K562 (cell line): ENCODE measurements at regions not wholly inside any gene's neighbourhood (a gene's known extent, or its start where the extent isn't known, plus 50 kb on each side); places are given as distances from the start of the nearest gene placed in this dataset.

Experiments
- DPF2 ChIP-seq: fragments of 450-650 bp; IDR thresholded peaks from 2 replicates; pipeline ENCODE4 v1.6.1; 2016
- FOXP1 ChIP-seq: sonication (generic); formaldehyde crosslinking; IDR thresholded peaks from 2 replicates; pipeline ENCODE4 v1.8.0; 2022; ENCODE audit warnings: mild to moderate bottlenecking, missing genetic modification reagents
- POLR2AphosphoS5 ChIP-seq: IDR thresholded peaks from 2 replicates; pipeline ENCODE4 v1.6.1; 2011; ENCODE audit warnings: mild to moderate bottlenecking, low read depth, low read length, moderate library complexity; ENCODE audit not compliant: control insufficient read depth, insufficient read depth
- TF ChIP-seq, protein P1 (sequence below), 2 experiments: fragments of 450-650 bp in 1 of 2; IDR thresholded peaks; 2 replicates each; pipeline ENCODE4 v1.6.1; 2011 to 2017; ENCODE audit warnings: low read depth in 2 of 2, antibody characterized with exemption in 1 of 2, borderline replicate concordance in 1 of 2, low read length in 1 of 2, mild to moderate bottlenecking in 1 of 2, mixed read lengths in 1 of 2; ENCODE audit not compliant: control insufficient read depth in 1 of 2
- TF ChIP-seq, protein P2 (sequence below): sonication (generic); formaldehyde crosslinking; IDR thresholded peaks from 2 replicates; pipeline ENCODE4 v1.8.0; 2022; ENCODE audit warnings: missing genetic modification reagents, mild to moderate bottlenecking, borderline replicate concordance

DNA sequence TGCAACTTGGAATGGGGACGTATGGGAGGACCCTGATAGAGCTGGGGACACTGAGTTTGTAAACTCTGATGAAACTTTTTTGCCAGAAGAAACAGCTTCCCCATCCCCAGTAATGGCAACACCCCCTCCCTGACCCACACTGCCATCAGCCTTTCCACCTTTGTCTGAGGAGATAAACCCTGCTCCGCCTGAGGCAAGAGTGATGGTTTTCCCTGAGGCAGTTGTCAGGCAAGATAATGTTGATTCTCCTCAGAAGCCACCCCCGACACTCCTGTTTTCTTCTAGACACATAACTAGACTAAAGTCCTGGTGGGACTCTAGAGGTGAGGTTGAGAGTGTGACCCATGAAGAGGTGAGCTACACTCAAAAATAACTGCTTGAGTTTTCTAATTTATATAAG, 71.9 kb upstream of the STK26 start:
- TF ChIP-seq, protein P1, sequence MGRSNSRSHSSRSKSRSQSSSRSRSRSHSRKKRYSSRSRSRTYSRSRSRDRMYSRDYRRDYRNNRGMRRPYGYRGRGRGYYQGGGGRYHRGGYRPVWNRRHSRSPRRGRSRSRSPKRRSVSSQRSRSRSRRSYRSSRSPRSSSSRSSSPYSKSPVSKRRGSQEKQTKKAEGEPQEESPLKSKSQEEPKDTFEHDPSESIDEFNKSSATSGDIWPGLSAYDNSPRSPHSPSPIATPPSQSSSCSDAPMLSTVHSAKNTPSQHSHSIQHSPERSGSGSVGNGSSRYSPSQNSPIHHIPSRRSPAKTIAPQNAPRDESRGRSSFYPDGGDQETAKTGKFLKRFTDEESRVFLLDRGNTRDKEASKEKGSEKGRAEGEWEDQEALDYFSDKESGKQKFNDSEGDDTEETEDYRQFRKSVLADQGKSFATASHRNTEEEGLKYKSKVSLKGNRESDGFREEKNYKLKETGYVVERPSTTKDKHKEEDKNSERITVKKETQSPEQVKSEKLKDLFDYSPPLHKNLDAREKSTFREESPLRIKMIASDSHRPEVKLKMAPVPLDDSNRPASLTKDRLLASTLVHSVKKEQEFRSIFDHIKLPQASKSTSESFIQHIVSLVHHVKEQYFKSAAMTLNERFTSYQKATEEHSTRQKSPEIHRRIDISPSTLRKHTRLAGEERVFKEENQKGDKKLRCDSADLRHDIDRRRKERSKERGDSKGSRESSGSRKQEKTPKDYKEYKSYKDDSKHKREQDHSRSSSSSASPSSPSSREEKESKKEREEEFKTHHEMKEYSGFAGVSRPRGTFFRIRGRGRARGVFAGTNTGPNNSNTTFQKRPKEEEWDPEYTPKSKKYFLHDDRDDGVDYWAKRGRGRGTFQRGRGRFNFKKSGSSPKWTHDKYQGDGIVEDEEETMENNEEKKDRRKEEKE (IDR thresholded peaks at IDR 0.05; ENCODE audit: borderline replicate concordance in 1 of 2, control insufficient read depth in 1 of 2, low read depth in 2 of 2, low read length in 1 of 2) = no peak
- TF ChIP-seq DPF2 = no peak
- TF ChIP-seq FOXP1 (CRISPR knock-in tag) = no peak
- no peak for TF ChIP-seq POLR2AphosphoS5
- TF ChIP-seq, protein P2, sequence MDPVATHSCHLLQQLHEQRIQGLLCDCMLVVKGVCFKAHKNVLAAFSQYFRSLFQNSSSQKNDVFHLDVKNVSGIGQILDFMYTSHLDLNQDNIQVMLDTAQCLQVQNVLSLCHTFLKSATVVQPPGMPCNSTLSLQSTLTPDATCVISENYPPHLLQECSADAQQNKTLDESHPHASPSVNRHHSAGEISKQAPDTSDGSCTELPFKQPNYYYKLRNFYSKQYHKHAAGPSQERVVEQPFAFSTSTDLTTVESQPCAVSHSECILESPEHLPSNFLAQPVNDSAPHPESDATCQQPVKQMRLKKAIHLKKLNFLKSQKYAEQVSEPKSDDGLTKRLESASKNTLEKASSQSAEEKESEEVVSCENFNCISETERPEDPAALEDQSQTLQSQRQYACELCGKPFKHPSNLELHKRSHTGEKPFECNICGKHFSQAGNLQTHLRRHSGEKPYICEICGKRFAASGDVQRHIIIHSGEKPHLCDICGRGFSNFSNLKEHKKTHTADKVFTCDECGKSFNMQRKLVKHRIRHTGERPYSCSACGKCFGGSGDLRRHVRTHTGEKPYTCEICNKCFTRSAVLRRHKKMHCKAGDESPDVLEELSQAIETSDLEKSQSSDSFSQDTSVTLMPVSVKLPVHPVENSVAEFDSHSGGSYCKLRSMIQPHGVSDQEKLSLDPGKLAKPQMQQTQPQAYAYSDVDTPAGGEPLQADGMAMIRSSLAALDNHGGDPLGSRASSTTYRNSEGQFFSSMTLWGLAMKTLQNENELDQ = no peak
